Neural cell (in vitro differentiated cells): ENCODE measurements at regions not wholly inside any gene's neighbourhood (a gene's known extent, or its start where the extent isn't known, plus 50 kb on each side); places are given as distances from the start of the nearest gene placed in this dataset.

ENCODE experiments used
- H2AFZ ChIP-seq: fragments of 200-600, 300-800 bp; sonication (generic), shearing (Covaris generic); 2 replicates; pipeline ENCODE4 v1.6.0; 2014; ENCODE audit warnings: low read depth, mild to moderate bottlenecking, antibody characterized with exemption, low read length, moderate library complexity
- H3F3A ChIP-seq: fragments of 200-600 bp; shearing (Covaris generic); 2 replicates; pipeline ENCODE4 v1.6.1; 2016; ENCODE audit warnings: mild to moderate bottlenecking, moderate library complexity, mixed read lengths, antibody characterized with exemption, low read length; ENCODE audit not compliant: insufficient read depth, poor library complexity, severe bottlenecking
- H3K27ac ChIP-seq: fragments of 200-600, 300-800 bp; sonication (generic), shearing (Covaris generic); 2 replicates; pipeline ENCODE4 v1.5.1; 2014; ENCODE audit warnings: mild to moderate bottlenecking, low read length, moderate library complexity
- H3K27me3 ChIP-seq: fragments of 300-800, 200-600 bp; sonication (generic), shearing (Covaris generic); 2 replicates; pipeline ENCODE4 v1.6.0; 2014; ENCODE audit warnings: mild to moderate bottlenecking, low read depth, low read length, moderate library complexity; ENCODE audit not compliant: insufficient read depth
- H3K36me3 ChIP-seq: fragments of 300-800, 200-600 bp; sonication (generic), shearing (Covaris generic); 2 replicates; pipeline ENCODE4 v1.5.1; 2014; ENCODE audit warnings: mild to moderate bottlenecking, antibody characterized with exemption, low read length, moderate library complexity; ENCODE audit not compliant: insufficient read depth
- H3K4me2 ChIP-seq: fragments of 300-800, 200-600 bp; sonication (generic), shearing (Covaris generic); 2 replicates; pipeline ENCODE4 v1.6.0; 2014; ENCODE audit warnings: mild to moderate bottlenecking, low read length
- H3K4me3 ChIP-seq: fragments of 300-800, 200-600 bp; sonication (generic), shearing (Covaris generic); 2 replicates; pipeline ENCODE4 v1.5.1; 2014; ENCODE audit warnings: mild to moderate bottlenecking, low read length, moderate library complexity
- H3K79me2 ChIP-seq: fragments of 200-600 bp; shearing (Covaris generic); replicated peaks from 2 replicates; pipeline ENCODE4 v1.6.0; 2014; ENCODE audit warnings: mild to moderate bottlenecking, low read length, moderate library complexity; ENCODE audit not compliant: insufficient read depth
- H3K9ac ChIP-seq: fragments of 300-800, 200-600 bp; sonication (generic), shearing (Covaris generic); 2 replicates; pipeline ENCODE4 v1.6.1; 2016; ENCODE audit warnings: mild to moderate bottlenecking, low read length, mixed read lengths
- H3K9me2 ChIP-seq: fragments of 200-600 bp; shearing (Covaris generic); 2 replicates; pipeline ENCODE4 v1.6.1; 2016; ENCODE audit warnings: mild to moderate bottlenecking, low read length, mixed read lengths; ENCODE audit not compliant: insufficient read depth
- H3K9me3 ChIP-seq: fragments of 200-600, 300-800 bp; sonication (generic), shearing (Covaris generic); 2 replicates; pipeline ENCODE4 v1.6.1; 2016; ENCODE audit warnings: mild to moderate bottlenecking, mixed run types, low read length, moderate library complexity, mixed read lengths
- H4K20me1 ChIP-seq: fragments of 200-600 bp; shearing (Covaris generic); 2 replicates; pipeline ENCODE4 v1.6.1; 2016; ENCODE audit warnings: mild to moderate bottlenecking, mixed run types; ENCODE audit not compliant: insufficient read depth
- CTCF ChIP-seq: fragments of 450-650 bp; IDR thresholded peaks from 2 replicates; pipeline ENCODE4 v1.5.1; 2014; ENCODE audit warnings: antibody characterized with exemption, mild to moderate bottlenecking, moderate library complexity; ENCODE audit not compliant: poor library complexity, severe bottlenecking
- EP300 ChIP-seq: fragments of 450-650 bp; conservative IDR thresholded peaks from 2 replicates; pipeline ENCODE4 v1.6.1; 2014; ENCODE audit warnings: antibody characterized with exemption, mild to moderate bottlenecking, moderate library complexity; ENCODE audit not compliant: poor library complexity, severe bottlenecking
- EZH2 ChIP-seq: fragments of 200-600, 300-800 bp; shearing (Covaris generic), sonication (generic); IDR thresholded peaks from 2 replicates; pipeline ENCODE4 v1.6.1; 2014; ENCODE audit warnings: antibody characterized with exemption, low read length, borderline replicate concordance, mild to moderate bottlenecking; ENCODE audit not compliant: insufficient read depth, poor library complexity, severe bottlenecking
- MXI1 ChIP-seq: fragments of 450-650 bp; conservative IDR thresholded peaks from 2 replicates; pipeline ENCODE4 v1.6.1; 2014; ENCODE audit warnings: antibody characterized with exemption, mild to moderate bottlenecking; ENCODE audit not compliant: poor library complexity, severe bottlenecking
- POLR2AphosphoS5 ChIP-seq: IDR thresholded peaks from 2 replicates; pipeline ENCODE4 v1.6.1; 2012
- RAD21 ChIP-seq: fragments of 450-650 bp; conservative IDR thresholded peaks from 2 replicates; pipeline ENCODE4 v1.6.1; 2014; ENCODE audit warnings: antibody characterized with exemption, mild to moderate bottlenecking, moderate library complexity
- REST ChIP-seq: IDR thresholded peaks from 2 replicates; pipeline ENCODE4 v1.6.1; 2012; ENCODE audit warnings: borderline replicate concordance
- SMC3 ChIP-seq: fragments of 450-650 bp; conservative IDR thresholded peaks from 2 replicates; pipeline ENCODE4 v1.6.1; 2014; ENCODE audit warnings: antibody characterized with exemption, mild to moderate bottlenecking, moderate library complexity; ENCODE audit not compliant: poor library complexity
- TAF1 ChIP-seq: IDR thresholded peaks from 2 replicates; pipeline ENCODE4 v1.6.1; 2012; ENCODE audit warnings: low read depth

GRCh38 chr6:3535776-3536435, 79.1 kb upstream of the SLC22A23 start:
- Histone ChIP-seq H4K20me1 (no peaks in the 10 kb centered on the region), H3K79me2 (no peaks in the 10 kb centered on the region), H3F3A (no peaks in the 10 kb centered on the region), H3K36me3 (no peaks in the 10 kb centered on the region), H3K9me2 (no peaks in the 10 kb centered on the region), H2AFZ (no peak overlapping the region), H3K4me2 (no peak overlapping the region), H3K27ac (peak overlapping the region; percentile 72), H3K4me3 (peak overlapping the region; percentile 42), H3K9ac (peak overlapping the region; percentile 30), H3K9me3 (no peaks in the 10 kb centered on the region), H3K27me3 (no peaks in the 10 kb centered on the region)
- TF ChIP-seq EP300 (peak; percentile 44), RAD21 (no peak), TAF1 (no peak), POLR2AphosphoS5 (peak; percentile 16), MXI1 (no peak), REST (no peak), SMC3 (no peak), CTCF (no peak), EZH2 (no peak)

- no peaks in the 10 kb centered on the region for H3K27me3 ChIP-seq
- no peaks in the 10 kb centered on the region for H3F3A ChIP-seq
- H3K27ac ChIP-seq = peak overlapping the region; percentile 72
- no peaks in the 10 kb centered on the region for H3K9me2 ChIP-seq
- peak overlapping the region; percentile 21 for H3K4me2 ChIP-seq
- H3K79me2 ChIP-seq = no peaks in the 10 kb centered on the region
- H2AFZ ChIP-seq = no peak overlapping the region
- no peak for TF ChIP-seq EZH2
- no peak for TF ChIP-seq REST
- TF ChIP-seq CTCF = no peak
- no peak for TF ChIP-seq TAF1
- TF ChIP-seq SMC3 = no peak
- no peak for TF ChIP-seq EP300
- TF ChIP-seq POLR2AphosphoS5 = no peak
- no peak for TF ChIP-seq RAD21
- H3K4me3 ChIP-seq = peak overlapping the region; percentile 42
- no peak overlapping the region for H3K9ac ChIP-seq
- H3K9me3 ChIP-seq = no peaks in the 10 kb centered on the region
- no peaks in the 10 kb centered on the region for H4K20me1 ChIP-seq
- H3K36me3 ChIP-seq = no peaks in the 10 kb centered on the region
Measured at GRCh38 chr6:3535033-3535775, 78.4 kb upstream of the SLC22A23 start.
